Suppressor macrophage (primary cell): ENCODE measurements at regions not wholly inside any gene's neighbourhood (a gene's known extent, or its start where the extent isn't known, plus 50 kb on each side); places are given as distances from the start of the nearest gene placed in this dataset.
"Not testable (repeated sequence)": the region's sequence is repeated elsewhere in the genome, so short reads cannot be mapped to it uniquely, and the experiment has no call there.

Experiments used
- DNase-seq, 4 experiments: peaks; one replicate each; pipeline ENCODE4 v3.0.0-alpha.2; 2020 to 2022

DNA sequence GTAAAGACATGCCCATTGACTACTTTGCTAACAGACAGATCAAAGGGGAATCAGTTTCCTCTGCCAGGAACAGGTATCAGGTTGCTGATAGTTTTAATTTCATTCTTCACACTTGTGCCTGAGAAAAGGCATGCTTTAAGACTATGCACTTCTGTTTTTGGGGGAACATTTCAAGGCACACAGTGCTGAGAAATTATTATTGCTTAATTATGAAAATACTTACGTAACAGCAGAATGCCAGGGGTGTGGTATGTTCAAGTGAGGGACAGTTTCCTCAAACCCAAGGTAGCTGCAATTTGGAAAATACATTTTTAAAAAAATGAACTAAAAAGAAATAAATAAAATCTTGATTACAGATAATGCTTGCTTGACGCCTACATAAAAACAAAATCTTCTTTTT lies 1746.1 kb upstream of the PIK3C3 start:
- peak in 2 of 4 experiments; percentile 14 to 38 for DNase-seq

DNA sequence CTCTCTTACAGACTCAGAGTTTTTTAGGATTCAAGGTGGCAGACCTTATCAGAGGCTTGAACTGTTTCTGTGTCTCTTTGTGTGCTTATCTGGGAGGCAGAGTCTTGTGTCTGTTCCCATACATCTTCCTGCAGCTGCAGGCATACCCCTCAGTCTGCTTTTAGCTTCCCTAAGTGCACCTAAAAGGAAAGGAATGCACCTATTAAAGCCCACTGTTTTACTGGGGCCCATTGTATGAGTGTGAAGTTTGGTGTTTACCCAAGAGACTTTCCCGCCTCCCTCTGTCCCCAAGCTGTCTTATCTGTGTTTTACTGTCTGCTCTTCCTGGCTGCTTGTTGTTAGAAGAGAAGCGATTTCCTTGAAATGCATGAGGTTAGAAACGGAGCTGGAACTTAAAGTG lies 1757.3 kb upstream of the PIK3C3 start:
- DNase-seq, result no peak

GRCh38 chr18:40186677-40187076 lies 1768.4 kb upstream of the PIK3C3 start:
- DNase-seq, result no peak

- no peak for DNase-seq
These were observed 1775.1 kb upstream of the PIK3C3 start for GRCh38 chr18:40179729-40180461.

DNA sequence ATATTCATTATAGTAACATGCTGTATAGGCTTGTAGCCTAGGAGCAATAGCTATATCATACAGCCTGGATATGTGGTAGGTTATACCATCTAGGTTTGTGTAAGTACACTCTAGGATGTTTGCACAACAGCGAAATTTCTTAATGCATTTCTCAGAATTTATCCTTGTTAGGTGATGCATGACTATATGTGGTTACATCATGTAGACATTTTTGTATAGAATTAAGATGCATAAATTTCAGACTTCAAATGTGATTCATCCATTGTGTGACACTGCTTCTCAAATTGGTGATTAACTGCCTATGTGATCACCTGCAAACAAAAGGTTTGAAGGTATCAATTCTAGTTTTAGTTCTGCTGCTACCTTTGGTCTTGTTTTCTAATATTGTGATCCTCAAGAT lies 1787.0 kb upstream of the PIK3C3 start:
- DNase-seq, result no peak

GRCh38 chr18:40163254-40163653 lies 1791.8 kb upstream of the PIK3C3 start:
- no peak for DNase-seq

DNA sequence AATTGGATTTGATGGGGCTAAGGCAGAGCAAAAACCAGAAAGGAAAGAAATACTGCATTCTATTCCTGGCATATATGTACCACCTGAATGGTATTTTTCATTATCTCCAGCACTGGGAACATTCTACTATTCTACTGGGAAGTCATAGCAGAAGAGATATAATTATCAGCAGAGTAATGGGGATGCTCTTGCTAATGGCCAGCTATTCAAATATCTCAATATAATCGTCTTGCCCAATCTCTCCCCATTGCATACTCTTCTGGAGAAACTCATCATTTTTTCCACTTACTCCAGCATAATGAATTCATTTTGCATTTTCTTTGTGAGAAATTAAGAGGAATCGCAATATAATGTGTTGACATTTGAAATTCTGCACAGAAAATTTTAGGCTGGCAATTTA lies 1794.7 kb upstream of the PIK3C3 start:
- DNase-seq, result no peak

- peak in 3 of 4 experiments; percentile 8 to 17 (median 10) for DNase-seq
These were observed 1795.7 kb upstream of the PIK3C3 start for GRCh38 chr18:40159141-40160017.

GRCh38 chr18:40157120-40157519 lies 1797.9 kb upstream of the PIK3C3 start:
- DNase-seq, result no peak

DNA sequence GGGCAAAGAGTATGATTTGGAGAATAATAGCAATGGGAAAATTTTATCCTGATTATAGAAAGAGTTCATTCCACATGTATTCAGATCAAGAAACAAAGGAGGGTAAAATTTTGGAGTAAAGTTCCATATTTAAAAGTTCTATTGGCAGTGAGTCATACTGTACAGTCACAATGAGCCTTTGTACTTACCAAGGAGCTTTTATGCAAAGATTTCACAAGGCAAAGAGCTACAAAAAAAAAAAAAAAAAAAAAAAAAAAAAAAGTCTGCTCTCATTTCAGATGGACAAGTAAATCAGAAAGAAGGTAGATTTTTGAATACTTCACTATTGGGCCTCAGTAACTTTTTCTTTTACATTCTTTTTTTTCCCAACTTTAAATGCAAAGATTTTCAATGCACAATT lies 1802.2 kb upstream of the PIK3C3 start:
- no peak for DNase-seq

DNA sequence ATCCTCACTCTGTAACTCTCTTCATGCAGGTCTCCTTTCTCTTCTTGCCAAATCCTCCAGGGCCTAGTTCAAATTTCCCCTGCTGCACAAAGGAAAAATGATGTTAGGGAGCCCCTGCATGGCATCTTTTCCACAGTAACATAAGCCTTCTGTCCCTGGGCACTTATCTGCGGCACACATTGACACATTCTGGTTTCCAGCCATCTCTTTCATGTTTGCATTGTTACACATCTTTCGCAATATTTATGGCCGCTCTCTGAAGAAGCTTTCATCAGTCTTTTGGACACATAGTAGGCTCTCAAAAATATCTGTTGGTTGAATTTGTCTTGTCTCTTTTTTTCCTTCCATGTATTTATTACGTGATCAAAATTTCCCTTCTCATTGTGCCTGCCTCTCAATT lies 1806.1 kb upstream of the PIK3C3 start:
- no peak for DNase-seq

- no peak for DNase-seq
These were observed 1821.8 kb upstream of the PIK3C3 start for GRCh38 chr18:40133253-40133652.

DNA sequence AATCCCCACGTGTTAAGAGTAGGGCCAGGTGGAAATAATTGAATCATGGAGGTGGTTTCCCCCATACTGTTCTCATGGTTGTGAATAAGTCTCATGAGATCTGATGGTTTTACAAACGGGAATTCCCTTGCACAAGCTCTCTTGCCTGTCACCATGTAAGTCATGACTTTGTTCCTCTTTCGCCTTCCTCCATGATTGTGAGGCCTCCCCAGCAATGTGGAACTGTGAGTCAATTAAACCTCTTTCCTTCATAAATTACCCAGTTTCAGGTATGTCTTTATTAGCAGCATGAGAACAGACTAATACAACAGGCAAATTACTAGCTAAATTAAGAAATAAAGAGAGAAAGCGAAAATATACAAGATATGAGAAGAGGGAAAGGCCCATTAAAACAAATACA lies 1822.6 kb upstream of the PIK3C3 start:
- peak in 2 of 4 experiments; percentile 1 to 3 for DNase-seq

DNA sequence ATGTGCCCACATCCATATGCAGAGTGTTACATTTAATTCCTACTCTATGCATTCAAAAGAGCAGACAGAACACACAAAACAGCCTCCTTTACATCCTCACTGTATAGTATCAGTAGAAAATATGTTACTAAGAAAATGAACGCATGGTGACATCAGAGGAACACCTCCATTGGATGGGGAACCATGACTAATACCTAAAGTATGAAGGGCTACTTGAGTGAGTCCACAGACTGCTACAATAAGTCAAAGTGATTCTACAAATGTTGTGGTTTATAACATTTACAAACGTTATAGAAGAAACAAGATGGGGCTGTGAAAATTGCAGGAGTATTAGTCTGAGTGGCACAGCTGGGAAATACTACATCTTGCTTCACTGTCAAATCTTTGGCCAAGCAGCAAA lies 1830.9 kb upstream of the PIK3C3 start:
- no peak for DNase-seq

GRCh38 chr18:40120796-40121391 lies 1834.1 kb upstream of the PIK3C3 start:
- no peak for DNase-seq

- no peak for DNase-seq
These were observed 1834.7 kb upstream of the PIK3C3 start for GRCh38 chr18:40120356-40120755.

DNA sequence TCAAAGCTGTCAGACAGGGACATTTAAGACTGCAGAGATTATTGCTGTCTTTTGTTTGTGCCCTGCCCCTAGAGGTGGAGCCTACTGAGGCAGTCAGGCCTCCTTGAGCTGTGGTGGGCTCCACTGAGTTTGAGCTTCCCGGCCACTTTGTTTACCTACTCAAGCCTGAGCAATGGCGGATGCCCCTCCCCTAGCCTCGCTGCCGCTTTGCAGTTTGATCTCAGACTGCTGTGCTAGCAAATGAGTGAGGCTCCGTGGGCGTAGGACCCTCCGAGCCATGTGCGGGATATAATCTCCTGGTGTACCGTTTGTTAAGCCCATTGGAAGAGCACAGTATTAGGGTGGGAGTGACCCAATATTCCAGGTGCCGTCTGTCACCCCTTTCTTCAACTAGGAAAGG lies 1835.5 kb upstream of the PIK3C3 start:
- DNase-seq, result not testable (repeated sequence)

- no peak for DNase-seq
These were observed 1844.6 kb upstream of the PIK3C3 start for GRCh38 chr18:40110455-40110854.

DNA sequence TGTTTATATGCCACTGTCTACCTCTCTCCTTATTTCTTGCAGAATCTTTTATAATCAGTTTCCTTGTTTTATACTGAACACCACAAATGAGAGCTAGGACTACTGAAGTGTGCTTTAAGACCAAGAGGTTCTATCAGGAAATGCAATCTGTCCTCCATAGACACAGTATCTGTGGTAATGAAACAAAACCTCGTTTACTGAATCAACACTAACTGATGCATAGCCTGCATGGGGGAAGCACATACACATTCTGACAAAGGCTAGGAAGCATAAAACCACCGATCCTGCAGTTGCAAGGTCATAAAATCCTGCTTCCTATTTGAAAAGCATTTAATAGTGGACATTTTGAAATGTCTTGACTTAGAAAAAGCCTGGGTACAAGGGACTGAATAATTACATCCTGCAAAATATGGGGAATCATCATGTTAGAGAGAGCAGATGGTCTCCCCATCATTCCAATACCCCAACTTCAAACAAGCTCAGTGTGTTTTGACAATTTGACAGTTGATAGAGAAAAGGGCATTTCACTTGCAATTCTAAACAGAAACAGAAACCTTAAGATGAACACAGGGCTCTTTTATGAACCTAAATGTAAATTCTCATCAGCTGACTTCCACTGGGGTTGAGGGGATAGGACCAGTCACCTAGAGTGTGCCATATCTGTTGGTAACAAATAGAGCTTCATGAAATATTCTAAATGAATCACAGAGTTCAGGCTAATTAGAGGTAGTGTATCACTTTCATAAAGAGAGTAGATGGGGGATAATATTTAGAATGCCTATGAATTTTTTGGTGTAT lies 1845.6 kb upstream of the PIK3C3 start:
- no peak for DNase-seq

DNA sequence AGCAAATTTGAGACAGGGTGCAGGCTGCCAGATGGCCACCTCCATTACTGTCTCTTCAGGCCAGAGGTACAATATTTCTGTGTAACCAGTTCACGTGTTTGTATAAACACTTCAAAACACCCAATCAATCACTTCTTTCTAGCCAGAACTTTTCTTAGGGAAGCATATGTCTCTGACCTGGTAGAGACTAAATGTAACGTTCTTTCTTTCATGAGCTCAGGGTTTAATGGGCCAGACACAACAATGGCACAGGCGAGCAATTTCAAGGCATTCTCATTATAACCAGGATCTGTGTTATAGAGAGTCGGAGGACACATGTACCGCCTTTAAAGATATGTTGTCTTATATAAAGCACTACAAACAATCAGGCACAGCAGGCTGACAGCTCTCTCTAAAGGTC lies 1846.4 kb upstream of the PIK3C3 start:
- no peak for DNase-seq

DNA sequence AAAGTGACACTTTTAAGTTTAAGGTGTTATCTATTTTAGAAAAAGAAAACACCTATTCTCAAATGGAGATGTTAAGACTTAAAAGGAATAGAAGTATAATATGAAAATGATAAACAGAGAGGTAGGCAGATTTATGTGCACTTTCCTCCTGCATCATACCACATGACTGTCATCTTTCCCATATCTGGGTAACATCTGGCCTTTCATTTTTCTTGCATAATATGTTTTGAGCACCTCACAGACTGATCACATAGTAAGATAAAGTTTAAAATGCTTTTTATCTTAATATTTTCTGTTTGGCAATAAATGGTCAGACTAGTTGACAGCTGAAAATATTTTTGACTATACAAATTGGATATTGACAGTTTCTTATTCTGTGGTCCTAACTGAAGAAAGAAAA lies 1852.1 kb upstream of the PIK3C3 start:
- no peak for DNase-seq

DNA sequence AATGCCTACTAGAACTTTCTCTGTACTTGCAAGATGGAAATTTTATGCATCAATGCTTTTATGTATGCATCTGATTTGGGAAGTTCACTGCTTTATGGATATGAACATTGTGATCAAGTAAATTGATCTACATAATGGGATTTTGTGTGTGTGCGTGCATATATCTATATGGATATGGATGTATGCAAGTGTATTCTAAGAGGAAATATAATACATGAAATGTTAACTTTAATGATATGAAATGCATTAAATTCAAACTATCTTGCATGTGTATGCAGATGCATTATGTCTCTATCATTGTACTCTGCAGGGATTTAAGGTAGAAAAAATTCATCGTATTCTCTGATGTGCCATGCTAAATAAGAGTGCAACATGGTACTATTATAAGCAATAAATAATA lies 1855.4 kb upstream of the PIK3C3 start:
- no peak for DNase-seq

DNA sequence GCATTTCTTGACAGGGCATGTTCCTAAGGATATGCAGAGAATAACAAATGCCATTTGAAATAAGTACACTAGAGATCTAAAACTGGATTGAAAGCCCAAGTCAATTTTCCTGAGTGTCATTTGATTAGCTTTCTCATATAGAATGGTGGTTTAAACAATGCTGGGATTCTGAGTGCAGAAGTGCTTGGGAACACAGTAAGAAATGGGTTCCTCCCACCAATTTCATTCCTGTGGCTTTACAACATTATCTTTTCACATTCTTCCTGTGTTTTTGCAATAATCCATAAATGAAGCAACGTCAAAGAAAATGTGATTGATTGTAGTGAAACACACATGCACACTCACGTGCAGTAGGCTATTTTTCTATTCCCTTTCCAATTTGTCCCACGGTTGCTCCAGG lies 1858.4 kb upstream of the PIK3C3 start:
- DNase-seq, result no peak
